GM18505 (cell line): ENCODE measurements at regions not wholly inside any gene's neighbourhood (a gene's known extent, or its start where the extent isn't known, plus 50 kb on each side); places are given as distances from the start of the nearest gene placed in this dataset.

Experiments
- ATAC-seq: cut with Tn5 transposase; IDR thresholded peaks from one replicate; pipeline ENCODE4 v1.9.1; 2021; ENCODE audit not compliant: unreplicated experiment
- POLR2A ChIP-seq: IDR thresholded peaks from 4 replicates; pipeline ENCODE4 v1.6.1; 2011; ENCODE audit warnings: borderline replicate concordance; ENCODE audit not compliant: insufficient read depth, insufficient read length; ENCODE audit errors: extremely low read depth

GRCh38 chr9:16221822-16222547 is 648.5 kb downstream of the BNC2 start:
- no peak for ATAC-seq

GRCh38 chr9:16223074-16223871 is 647.2 kb downstream of the BNC2 start:
- TF ChIP-seq POLR2A, result no peak
- no peak for ATAC-seq

More at GRCh38 chr9:16221822-16222547, 648.5 kb downstream of the BNC2 start:
- TF ChIP-seq POLR2A, result no peak

- TF ChIP-seq POLR2A, result no peak
- ATAC-seq, result no peak
Measured at GRCh38 chr9:16230731-16231130, 639.7 kb downstream of the BNC2 start.

- no peak for TF ChIP-seq POLR2A
- no peak for ATAC-seq
Measured at GRCh38 chr9:16236311-16236710, 634.2 kb downstream of the BNC2 start.

GRCh38 chr9:16236882-16237281 is 633.6 kb downstream of the BNC2 start:
- TF ChIP-seq POLR2A, result no peak
- no peak for ATAC-seq

- no peak for ATAC-seq
Measured at GRCh38 chr9:16238623-16239138, 631.8 kb downstream of the BNC2 start.

GRCh38 chr9:16241231-16241630 is 629.2 kb downstream of the BNC2 start:
- TF ChIP-seq POLR2A, result no peak
- ATAC-seq, result no peak

More at GRCh38 chr9:16238623-16239138, 631.8 kb downstream of the BNC2 start:
- no peak for TF ChIP-seq POLR2A

- TF ChIP-seq POLR2A, result no peak
- ATAC-seq, result no peak
Measured at GRCh38 chr9:16243798-16244197, 626.7 kb downstream of the BNC2 start.

GRCh38 chr9:16245756-16246440 is 624.6 kb downstream of the BNC2 start:
- TF ChIP-seq POLR2A, result no peak
- ATAC-seq, result no peak

GRCh38 chr9:16246785-16247184 is 623.7 kb downstream of the BNC2 start:
- ATAC-seq, result no peak
- no peak for TF ChIP-seq POLR2A

- no peak for ATAC-seq
- TF ChIP-seq POLR2A, result no peak
Measured at GRCh38 chr9:16247188-16247875, 623.1 kb downstream of the BNC2 start.

- ATAC-seq, result no peak
- no peak for TF ChIP-seq POLR2A
Measured at GRCh38 chr9:16248822-16249221, 621.6 kb downstream of the BNC2 start.

- ATAC-seq, result no peak
- TF ChIP-seq POLR2A, result no peak
Measured at GRCh38 chr9:16252616-16253015, 617.9 kb downstream of the BNC2 start.
